ENCODE measurements at regions not wholly inside any gene's neighbourhood (a gene's known extent, or its start where the extent isn't known, plus 50 kb on each side); places are given as distances from the start of the nearest gene placed in this dataset.

GRCh38 chr21:32917362-32918135, 108.2 kb upstream of the OLIG2 start:
- Histone ChIP-seq H3K9me3 (ENCODE audit: control insufficient read depth, insufficient read depth, low read length) (no peaks in the 10 kb centered on the region; the same call in 1 of the 2 replicates), H3K27ac (ENCODE audit: low read depth, low read length) (no peak overlapping the region), H3K4me3 (ENCODE audit: low read depth, low read length) (no peak overlapping the region), H3K27me3 (ENCODE audit: control insufficient read depth, insufficient read depth, low read length) (no peaks in the 10 kb centered on the region)
- no peak for DNase-seq (ENCODE audit: low read depth, low spot score)
- TF ChIP-seq, protein P1, sequence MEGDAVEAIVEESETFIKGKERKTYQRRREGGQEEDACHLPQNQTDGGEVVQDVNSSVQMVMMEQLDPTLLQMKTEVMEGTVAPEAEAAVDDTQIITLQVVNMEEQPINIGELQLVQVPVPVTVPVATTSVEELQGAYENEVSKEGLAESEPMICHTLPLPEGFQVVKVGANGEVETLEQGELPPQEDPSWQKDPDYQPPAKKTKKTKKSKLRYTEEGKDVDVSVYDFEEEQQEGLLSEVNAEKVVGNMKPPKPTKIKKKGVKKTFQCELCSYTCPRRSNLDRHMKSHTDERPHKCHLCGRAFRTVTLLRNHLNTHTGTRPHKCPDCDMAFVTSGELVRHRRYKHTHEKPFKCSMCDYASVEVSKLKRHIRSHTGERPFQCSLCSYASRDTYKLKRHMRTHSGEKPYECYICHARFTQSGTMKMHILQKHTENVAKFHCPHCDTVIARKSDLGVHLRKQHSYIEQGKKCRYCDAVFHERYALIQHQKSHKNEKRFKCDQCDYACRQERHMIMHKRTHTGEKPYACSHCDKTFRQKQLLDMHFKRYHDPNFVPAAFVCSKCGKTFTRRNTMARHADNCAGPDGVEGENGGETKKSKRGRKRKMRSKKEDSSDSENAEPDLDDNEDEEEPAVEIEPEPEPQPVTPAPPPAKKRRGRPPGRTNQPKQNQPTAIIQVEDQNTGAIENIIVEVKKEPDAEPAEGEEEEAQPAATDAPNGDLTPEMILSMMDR (IDR thresholded peaks at IDR 0.05; ENCODE audit: low read depth, low read length) = no peak
- POLR2A ChIA-PET = no interaction called here
- CTCF ChIA-PET = interaction anchor here (1.1 kb wide), 1 partner anchor 22 kb away, joined by 3 read pairs; no protein-coding TSS in a partner anchor

DNA sequence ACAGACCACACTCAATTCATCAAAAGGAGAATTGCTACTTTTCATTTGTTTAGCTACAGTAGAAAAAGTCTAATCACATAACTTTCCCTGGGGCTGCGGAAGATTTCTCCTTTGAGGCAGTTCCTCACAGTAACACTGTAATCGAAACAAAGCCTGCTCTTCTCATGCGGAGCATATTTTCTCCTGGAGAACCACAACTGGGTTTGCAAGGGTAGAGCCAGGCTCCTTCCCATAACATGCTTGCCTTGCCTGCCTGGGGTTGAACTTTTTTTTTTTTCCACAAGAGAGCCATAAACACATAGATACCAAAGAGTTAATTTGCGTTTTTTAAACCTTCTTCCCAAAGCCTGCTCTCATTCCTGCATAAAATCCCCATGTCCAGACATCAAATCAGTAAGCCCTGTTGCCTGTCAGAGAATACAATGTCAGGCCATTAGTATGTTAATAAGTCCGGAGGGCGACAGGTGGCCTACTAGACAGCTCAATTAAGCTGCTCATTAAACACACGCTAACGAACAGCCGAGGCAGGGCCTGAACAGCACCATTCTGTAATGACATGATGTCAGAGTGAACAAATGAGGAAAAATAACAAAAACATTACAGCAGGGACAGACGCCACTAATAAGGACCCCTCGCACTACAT, 107.1 kb upstream of the OLIG2 start:
- Histone ChIP-seq H3K27me3 (ENCODE audit: control insufficient read depth, insufficient read depth, low read length) (no peaks in the 10 kb centered on the region), H3K27ac (ENCODE audit: low read depth, low read length) (no peak overlapping the region), H3K4me3 (ENCODE audit: low read depth, low read length) (no peak overlapping the region), H3K9me3 (ENCODE audit: control insufficient read depth, insufficient read depth, low read length) (no peaks in the 10 kb centered on the region; the same call in 1 of the 2 replicates)
- no peak for DNase-seq (ENCODE audit: low read depth, low spot score)
- ChIA-PET CTCF (no interaction called here), POLR2A (no interaction called here)
- TF ChIP-seq, protein P1 (IDR thresholded peaks at IDR 0.05; ENCODE audit: low read depth, low read length) = no peak

DNA sequence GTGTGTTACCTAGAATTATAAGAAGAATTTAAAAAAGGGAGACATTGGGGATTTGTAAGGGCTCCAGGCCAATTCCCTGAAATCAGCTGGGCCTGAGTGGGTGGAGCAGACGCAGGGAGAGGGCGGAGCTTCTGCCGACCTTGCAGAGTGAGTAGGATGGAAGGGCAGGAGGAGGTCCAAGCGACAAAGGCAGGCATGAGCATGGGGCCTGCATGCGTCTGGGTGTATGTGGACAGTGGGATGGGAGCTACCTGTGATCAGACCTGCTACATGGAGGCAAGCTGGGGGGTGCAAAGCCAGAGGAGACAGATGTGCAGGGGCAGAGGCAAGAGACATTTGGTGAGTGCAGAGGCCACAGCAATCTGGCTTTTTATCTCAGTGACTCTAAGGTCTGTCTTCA, 105.3 kb upstream of the OLIG2 start:
- Histone ChIP-seq H3K9me3 (ENCODE audit: control insufficient read depth, insufficient read depth, low read length) (no peaks in the 10 kb centered on the region; the same call in 1 of the 2 replicates), H3K27ac (ENCODE audit: low read depth, low read length) (no peak overlapping the region), H3K27me3 (ENCODE audit: control insufficient read depth, insufficient read depth, low read length) (no peaks in the 10 kb centered on the region), H3K4me3 (ENCODE audit: low read depth, low read length) (no peak overlapping the region)
- TF ChIP-seq, protein P1 (IDR thresholded peaks at IDR 0.05; ENCODE audit: low read depth, low read length) = no peak
- no peak for DNase-seq (ENCODE audit: low read depth, low spot score)
- POLR2A ChIA-PET = no interaction called here
- CTCF ChIA-PET = interaction anchor here (0.8 kb wide), 1 partner anchor 207 kb away, joined by 3 read pairs; no protein-coding TSS in a partner anchor

GRCh38 chr21:32921632-32922230, 104.0 kb upstream of the OLIG2 start:
- TF ChIP-seq, protein P1 (IDR thresholded peaks at IDR 0.05; ENCODE audit: low read depth, low read length) = peak; percentile 52
- Histone ChIP-seq H3K27me3 (ENCODE audit: control insufficient read depth, insufficient read depth, low read length) (no peaks in the 10 kb centered on the region), H3K27ac (ENCODE audit: low read depth, low read length) (no peak overlapping the region), H3K9me3 (ENCODE audit: control insufficient read depth, insufficient read depth, low read length) (no peaks in the 10 kb centered on the region; the same call in 1 of the 2 replicates), H3K4me3 (ENCODE audit: low read depth, low read length) (no peak overlapping the region)
- CTCF ChIA-PET = interaction anchor here (0.8 to 1.0 kb wide), 3 partner anchors 18 to 275 kb away, joined by 3 to 5 read pairs (median 4); no protein-coding TSS in a partner anchor
- DNase-seq (ENCODE audit: low read depth, low spot score) = no peak
- POLR2A ChIA-PET = no interaction called here
